Cardiac fibroblast (primary cell): ENCODE measurements at regions not wholly inside any gene's neighbourhood (a gene's known extent, or its start where the extent isn't known, plus 50 kb on each side); places are given as distances from the start of the nearest gene placed in this dataset.
A peak's percentile ranks its signal among the peaks of the same experiment; 100 is the strongest.

Source experiments
- DNase-seq, 2 donors: peaks; one replicate each; pipeline versions ENCODE4 v3.0.0 to v3.0.0-alpha.2; 2010; ENCODE audit warnings: low read depth in 2 of 2
- H3K4me3 ChIP-seq, 2 donors: replicated peaks in 1 of 2; 1 replicate in 1 of 2; 2 replicates in 1 of 2; pipeline ENCODE4 v1.5.1; 2011; ENCODE audit warnings: low read depth in 2 of 2, low read length in 2 of 2, mild to moderate bottlenecking in 2 of 2, moderate library complexity in 1 of 2
- CTCF ChIP-seq: IDR thresholded peaks from one replicate; pipeline ENCODE4 v1.5.1; 2011; ENCODE audit warnings: low read depth, mild to moderate bottlenecking, low read length, inconsistent platforms

GRCh38 chr9:108083160-108083750, 593.7 kb upstream of the KLF4 start:
- DNase-seq = no peak
- TF ChIP-seq CTCF = no peak
- H3K4me3 ChIP-seq = no peak overlapping the region

GRCh38 chr9:108081112-108081511, 591.5 kb upstream of the KLF4 start:
- TF ChIP-seq CTCF = no peak
- peak in 1 of 2 donors; percentile 35 for DNase-seq

GRCh38 chr9:108080285-108080684, 590.7 kb upstream of the KLF4 start:
- no peak for DNase-seq
- TF ChIP-seq CTCF = no peak

More at GRCh38 chr9:108081112-108081511, 591.5 kb upstream of the KLF4 start:
- H3K4me3 ChIP-seq = no peak overlapping the region

GRCh38 chr9:108078811-108079210, 589.2 kb upstream of the KLF4 start:
- DNase-seq = no peak
- no peak overlapping the region for H3K4me3 ChIP-seq
- no peak for TF ChIP-seq CTCF

More at GRCh38 chr9:108080285-108080684, 590.7 kb upstream of the KLF4 start:
- H3K4me3 ChIP-seq = no peak overlapping the region

GRCh38 chr9:108078375-108078774, 588.8 kb upstream of the KLF4 start:
- DNase-seq = no peak
- no peak for TF ChIP-seq CTCF
- no peak overlapping the region for H3K4me3 ChIP-seq

- no peak overlapping the region for H3K4me3 ChIP-seq
- DNase-seq = no peak
- TF ChIP-seq CTCF = no peak
Observed at GRCh38 chr9:108077556-108077955, 588.0 kb upstream of the KLF4 start.

GRCh38 chr9:108074900-108075299, 585.3 kb upstream of the KLF4 start:
- no peak overlapping the region for H3K4me3 ChIP-seq
- no peak for DNase-seq
- no peak for TF ChIP-seq CTCF
